Astrocyte (in vitro differentiated cells and primary cell): ENCODE measurements at regions not wholly inside any gene's neighbourhood (a gene's known extent, or its start where the extent isn't known, plus 50 kb on each side); places are given as distances from the start of the nearest gene placed in this dataset.

Source experiments
- EZH2 ChIP-seq: IDR thresholded peaks from 2 replicates; pipeline ENCODE4 v1.6.1; 2012; ENCODE audit warnings: mild to moderate bottlenecking, low read length, inconsistent platforms; ENCODE audit not compliant: insufficient read depth
- TF ChIP-seq, protein P1 (sequence below): IDR thresholded peaks from 2 replicates; pipeline ENCODE4 v1.5.1; 2011; ENCODE audit warnings: low read depth, mild to moderate bottlenecking, inconsistent platforms, low read length, moderate library complexity; ENCODE audit not compliant: insufficient read depth

DNA sequence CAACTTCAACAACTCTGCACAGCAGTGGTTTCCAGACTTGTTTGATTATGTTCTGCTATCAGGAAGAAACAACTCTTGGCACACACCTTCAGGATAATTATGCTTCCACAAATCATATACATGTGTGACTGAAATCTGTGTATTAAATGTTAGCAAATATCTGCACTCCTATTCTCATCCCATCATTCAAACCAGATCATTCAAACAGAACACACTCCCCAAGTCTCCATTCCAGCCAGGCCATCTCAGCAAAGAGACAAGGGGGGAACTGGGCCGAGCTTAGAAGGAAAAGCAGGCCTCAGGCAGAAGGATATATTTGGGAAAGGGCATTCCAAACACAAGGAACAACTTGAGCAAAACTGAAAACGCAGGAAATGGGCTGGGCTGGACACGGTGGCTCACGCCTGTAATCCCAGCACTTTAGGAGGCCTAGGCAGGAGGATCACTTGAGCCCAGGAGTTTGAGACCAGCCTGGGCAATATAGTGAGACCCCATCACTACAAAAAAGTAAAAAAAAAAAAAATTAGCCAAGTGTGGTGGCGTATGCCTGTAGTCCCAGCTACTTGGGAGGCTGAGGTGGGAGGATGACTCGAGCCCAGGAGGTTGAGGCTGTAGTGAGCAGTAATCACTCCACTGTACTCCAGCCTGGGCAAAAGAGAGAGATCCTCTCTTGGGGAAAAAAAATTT is 62.7 kb downstream of the ZFP36L2 start:
- TF ChIP-seq, protein P1, sequence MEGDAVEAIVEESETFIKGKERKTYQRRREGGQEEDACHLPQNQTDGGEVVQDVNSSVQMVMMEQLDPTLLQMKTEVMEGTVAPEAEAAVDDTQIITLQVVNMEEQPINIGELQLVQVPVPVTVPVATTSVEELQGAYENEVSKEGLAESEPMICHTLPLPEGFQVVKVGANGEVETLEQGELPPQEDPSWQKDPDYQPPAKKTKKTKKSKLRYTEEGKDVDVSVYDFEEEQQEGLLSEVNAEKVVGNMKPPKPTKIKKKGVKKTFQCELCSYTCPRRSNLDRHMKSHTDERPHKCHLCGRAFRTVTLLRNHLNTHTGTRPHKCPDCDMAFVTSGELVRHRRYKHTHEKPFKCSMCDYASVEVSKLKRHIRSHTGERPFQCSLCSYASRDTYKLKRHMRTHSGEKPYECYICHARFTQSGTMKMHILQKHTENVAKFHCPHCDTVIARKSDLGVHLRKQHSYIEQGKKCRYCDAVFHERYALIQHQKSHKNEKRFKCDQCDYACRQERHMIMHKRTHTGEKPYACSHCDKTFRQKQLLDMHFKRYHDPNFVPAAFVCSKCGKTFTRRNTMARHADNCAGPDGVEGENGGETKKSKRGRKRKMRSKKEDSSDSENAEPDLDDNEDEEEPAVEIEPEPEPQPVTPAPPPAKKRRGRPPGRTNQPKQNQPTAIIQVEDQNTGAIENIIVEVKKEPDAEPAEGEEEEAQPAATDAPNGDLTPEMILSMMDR = no peak
- TF ChIP-seq EZH2 = no peak
